ENCODE measurements at regions not wholly inside any gene's neighbourhood (a gene's known extent, or its start where the extent isn't known, plus 50 kb on each side); places are given as distances from the start of the nearest gene placed in this dataset.

GRCh38 chrX:46059316-46059715 is 485.9 kb downstream of the ZNF674 start:
- no peak for DNase-seq
- H3K36me3 Mint-ChIP-seq (ENCODE audit: insufficient read depth in 1 of 3, low read depth in 3 of 3), result peaks cover 10 to 18% (median 17%) of the 10 kb centered on the region in 3 experiments
- WGBS (ENCODE audit: extremely low coverage, insufficient read length, low lambda C conversion rate), result no CpG with 5 or more reads among the region's 17 CpGs
- no peak overlapping the region for H3K27ac Mint-ChIP-seq
- H3K27me3 Mint-ChIP-seq (ENCODE audit: low read depth), result no peaks in the 10 kb centered on the region
- Histone ChIP-seq H3K79me2 (ENCODE audit: insufficient read depth, low read length) (no peaks in the 10 kb centered on the region), H2BK120ac (ENCODE audit: low read depth, low read length, poor library complexity, severe bottlenecking) (no peak overlapping the region), H2AK5ac (ENCODE audit: insufficient read length, low read length) (no peak overlapping the region), H3K9ac (ENCODE audit: extremely low read depth, insufficient read length, low read length) (no peak overlapping the region), H3K18ac (ENCODE audit: insufficient read length, low read depth, low read length) (no peak overlapping the region), H3K4me2 (ENCODE audit: insufficient read depth, insufficient read length, low read length) (no peak overlapping the region), H4K5ac (ENCODE audit: insufficient read length, low read depth, low read length) (no peak overlapping the region), H2AFZ (ENCODE audit: low read length) (no peak overlapping the region), H2BK15ac (ENCODE audit: low read depth, low read length) (no peak overlapping the region), H3T11ph (ENCODE audit: low read length) (no peak overlapping the region), H3K23ac (ENCODE audit: insufficient read length, low read depth, low read length) (no peak overlapping the region), H4K20me1 (ENCODE audit: control insufficient read depth, insufficient read depth, insufficient read length) (no peaks in the 10 kb centered on the region), H3K27ac (ENCODE audit: insufficient read length, low read depth, low read length) (no peak overlapping the region), H3K9me3 (ENCODE audit: control insufficient read depth, low read depth, low read length) (peaks cover 16% of the 10 kb centered on the region), H3K27me3 (ENCODE audit: insufficient read depth, low read length) (no peaks in the 10 kb centered on the region), H4K91ac (ENCODE audit: insufficient read length, low read depth, low read length) (no peak overlapping the region), H3K4me1 (ENCODE audit: insufficient read depth, low read length) (no peaks in the 10 kb centered on the region), H3K14ac (ENCODE audit: insufficient read depth, low read length) (no peak overlapping the region), H3K23me2 (ENCODE audit: insufficient read length, low read depth, low read length, poor library complexity, severe bottlenecking) (no peaks in the 10 kb centered on the region), H4K8ac (replicated peaks; ENCODE audit: insufficient read length, low read depth, low read length) (no peak overlapping the region), H3K79me1 (ENCODE audit: insufficient read depth, low read depth, low read length, poor library complexity, severe bottlenecking) (no peaks in the 10 kb centered on the region), H2BK12ac (ENCODE audit: insufficient read length, low read depth, low read length) (no peak overlapping the region), H3K4ac (ENCODE audit: low read depth, low read length) (no peak overlapping the region), H2BK20ac (ENCODE audit: low read depth, low read length, poor library complexity, severe bottlenecking) (no peak overlapping the region), H2BK5ac (ENCODE audit: insufficient read length, low read length) (no peak overlapping the region), H3K56ac (ENCODE audit: insufficient read length, low read depth, low read length) (no peak overlapping the region)
- no peak for TF ChIP-seq CTCF (conservative IDR thresholded peaks at IDR 0.05)
- peaks cover 83% of the 10 kb centered on the region in 2 experiments for H3K9me3 Mint-ChIP-seq
- H3K4me1 Mint-ChIP-seq, result no peaks in the 10 kb centered on the region
- no peak overlapping the region for H3K4me3 Mint-ChIP-seq
